HG03558 (cell line): ENCODE measurements at regions not wholly inside any gene's neighbourhood (a gene's known extent, or its start where the extent isn't known, plus 50 kb on each side); places are given as distances from the start of the nearest gene placed in this dataset.

Source experiments
- ATAC-seq: cut with Tn5 transposase; IDR thresholded peaks from one replicate; pipeline ENCODE4 v1.9.1; 2021; ENCODE audit warnings: moderate number of reproducible peaks; ENCODE audit not compliant: unreplicated experiment; ENCODE audit errors: extremely low read depth

DNA sequence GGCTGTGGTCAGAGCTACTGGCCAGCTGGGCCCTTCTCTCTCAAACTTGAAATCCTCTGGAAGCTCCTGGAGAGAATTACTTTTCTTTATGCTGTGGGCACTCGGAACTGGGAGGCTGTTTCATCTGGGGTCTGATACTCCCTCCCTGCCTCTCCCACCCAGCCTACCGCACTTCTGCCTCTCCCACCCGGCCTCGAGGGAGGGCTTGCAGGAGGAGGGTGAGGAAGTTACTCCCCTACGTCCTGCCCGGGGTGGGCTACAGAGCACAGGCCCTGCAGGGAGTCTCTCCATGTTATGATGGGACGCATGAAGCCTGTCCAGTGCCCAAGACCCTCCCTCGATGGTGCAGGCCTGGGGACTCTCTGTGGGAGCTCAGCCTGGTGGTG is 584.6 kb upstream of the MKI67 start:
- ATAC-seq, result no peak

DNA sequence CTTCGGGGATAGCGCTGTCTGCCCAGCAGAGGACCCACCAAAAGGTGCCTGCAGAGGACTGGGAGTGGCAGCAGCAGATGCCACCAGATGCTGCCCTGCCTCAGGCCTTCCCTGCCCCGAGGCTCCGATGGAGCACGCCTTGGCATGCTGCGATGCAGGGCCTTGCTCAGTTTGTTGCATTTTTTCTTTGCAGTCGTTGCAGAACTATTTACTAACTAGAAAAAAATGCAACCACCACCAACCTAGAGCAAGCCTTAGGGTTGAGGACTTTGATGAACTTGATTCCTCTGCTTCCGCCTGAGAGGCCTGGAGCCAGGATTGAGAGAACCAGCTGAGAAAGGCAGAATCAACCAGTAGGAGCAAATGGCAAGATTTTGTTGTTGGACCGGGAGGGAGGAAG is 585.6 kb upstream of the MKI67 start:
- no peak for ATAC-seq

DNA sequence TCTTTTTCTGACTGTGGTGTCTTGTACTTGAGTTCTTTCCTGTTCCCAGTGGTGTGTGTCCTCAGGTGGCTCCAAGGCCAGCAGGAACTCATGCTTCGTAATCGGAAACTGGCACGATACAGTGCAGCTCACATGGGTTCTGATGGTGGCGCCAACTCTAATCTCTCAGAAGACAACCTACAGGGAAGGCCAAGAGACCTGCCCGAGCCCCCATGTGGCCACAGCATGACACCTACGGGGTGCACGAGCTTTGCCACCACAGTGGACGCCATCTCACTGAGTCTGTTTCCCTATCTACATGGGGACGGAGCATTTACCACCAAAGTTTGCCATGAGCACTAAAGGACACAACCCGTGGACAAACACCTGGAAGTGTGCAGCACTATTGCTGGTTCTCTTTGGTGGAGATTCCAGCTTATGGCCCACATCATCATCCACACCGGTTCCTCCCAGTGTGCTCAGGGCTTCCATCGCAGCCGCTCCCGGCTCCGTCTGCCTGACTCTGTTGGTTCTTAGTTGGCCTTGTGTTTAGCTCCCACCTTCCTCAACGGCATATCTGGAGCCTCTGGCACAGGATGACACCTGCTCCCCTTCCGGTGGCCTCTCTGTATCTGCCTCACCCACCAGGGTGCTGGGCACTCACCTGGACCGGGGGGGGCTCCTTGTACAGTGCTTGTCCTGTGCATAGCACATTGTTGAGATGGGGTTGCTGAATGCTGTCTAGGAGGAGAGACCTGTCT is 586.6 kb upstream of the MKI67 start:
- ATAC-seq, result no peak

DNA sequence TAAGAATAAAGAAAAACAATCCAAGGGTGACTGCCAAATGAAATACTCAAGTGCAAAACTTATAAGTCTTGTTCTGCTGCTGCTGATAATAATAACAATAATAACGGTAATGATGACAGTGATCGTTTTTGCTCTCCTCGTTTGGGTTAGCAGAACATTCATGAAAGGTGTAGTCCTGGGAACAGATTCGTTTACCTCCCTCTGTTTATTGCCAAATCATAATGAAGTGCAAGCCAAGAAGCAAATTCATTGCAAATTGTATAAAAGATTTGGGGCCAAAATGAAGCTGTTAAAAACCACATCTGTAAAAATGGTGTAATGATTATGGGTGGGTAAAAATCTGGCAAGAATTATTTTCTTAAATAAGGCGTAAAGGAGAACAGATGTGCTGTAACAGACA is 587.2 kb upstream of the MKI67 start:
- ATAC-seq, result no peak

DNA sequence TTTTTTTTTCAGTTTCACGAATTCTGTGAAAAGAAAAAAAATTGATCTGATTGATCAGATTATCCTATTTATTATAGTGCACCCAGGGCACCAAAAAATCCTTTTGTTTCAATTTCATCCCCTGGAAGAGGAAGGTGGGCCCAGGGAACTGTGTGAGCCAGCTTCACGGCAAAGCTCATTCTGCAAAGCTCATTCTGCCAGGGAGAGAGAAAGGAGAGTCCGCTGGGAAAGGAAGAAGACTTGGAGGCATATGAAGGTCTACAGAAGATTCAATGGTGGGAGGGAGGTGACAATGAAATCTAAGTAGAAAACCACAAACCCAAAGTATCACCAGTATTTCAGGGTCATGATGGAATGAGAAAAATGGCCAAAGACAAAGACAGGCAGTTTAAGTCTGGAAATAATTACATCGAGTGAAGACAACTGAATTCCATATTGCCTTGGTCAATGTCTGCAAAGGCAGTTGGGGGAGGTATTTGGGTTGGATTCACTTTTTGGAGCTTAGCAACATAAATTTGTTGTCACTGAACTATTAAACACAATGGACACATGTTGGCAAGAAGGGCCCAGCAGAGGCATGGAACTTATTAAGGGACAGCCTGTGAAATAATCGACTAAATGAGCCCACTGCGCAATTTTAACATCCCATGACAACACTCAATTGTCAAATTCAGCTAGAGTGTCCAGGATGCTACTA is 587.8 kb upstream of the MKI67 start:
- ATAC-seq, result no peak

DNA sequence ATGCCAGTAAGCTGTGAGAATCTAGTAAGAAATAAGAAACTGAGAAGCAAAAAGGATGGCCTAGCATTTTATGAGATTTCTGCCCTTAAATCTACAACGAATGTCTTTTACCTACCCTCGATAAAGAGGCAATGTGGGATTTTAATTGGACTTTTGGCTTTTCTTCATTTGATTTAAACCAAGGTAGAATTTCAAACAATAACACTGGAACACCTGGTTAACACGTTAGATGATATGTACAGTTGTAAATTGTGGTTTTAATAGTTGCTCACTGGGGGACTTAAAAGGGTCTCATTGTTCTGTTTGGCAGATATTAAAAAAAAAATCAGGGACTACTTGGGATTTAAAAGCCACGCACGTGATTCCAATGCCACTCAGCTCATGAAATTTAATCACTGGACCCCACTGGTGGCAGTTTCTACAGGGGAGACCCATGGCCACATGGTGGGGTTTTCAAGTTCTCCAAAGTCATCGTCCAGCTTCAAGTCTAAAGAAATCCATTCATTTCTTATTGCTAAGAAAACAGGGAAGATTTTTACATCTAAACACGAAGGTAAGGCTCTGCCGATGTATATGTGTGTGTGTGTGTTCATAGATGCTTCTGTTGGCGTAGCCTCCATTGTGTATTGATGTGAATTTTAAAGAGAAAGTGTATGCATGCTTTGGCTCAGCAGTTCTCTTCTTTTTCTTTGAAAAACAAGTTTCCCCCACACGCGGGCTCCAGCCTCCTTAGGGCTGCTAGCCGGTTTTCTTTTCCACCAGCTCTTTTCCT is 588.6 kb upstream of the MKI67 start:
- no peak for ATAC-seq

DNA sequence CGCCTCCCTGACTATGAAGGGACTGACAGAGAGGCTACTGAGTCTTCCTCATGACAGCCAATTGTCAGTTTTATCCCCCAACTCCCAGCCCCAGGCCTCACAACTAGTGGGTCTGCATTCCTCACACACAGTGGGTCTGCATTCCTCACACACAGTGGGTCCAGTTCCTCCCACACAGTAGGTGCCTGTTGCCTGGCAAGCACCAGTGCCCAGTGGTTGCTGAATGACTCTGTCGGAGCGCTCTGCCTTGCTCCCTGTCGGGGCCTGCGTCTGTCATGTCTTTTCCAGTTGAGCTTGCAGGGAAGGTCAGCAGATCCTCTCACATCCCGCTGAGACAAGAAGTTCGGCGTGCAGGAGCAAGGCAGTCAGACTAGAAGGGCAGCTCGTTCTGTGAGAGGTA is 590.0 kb upstream of the MKI67 start:
- ATAC-seq, result no peak

DNA sequence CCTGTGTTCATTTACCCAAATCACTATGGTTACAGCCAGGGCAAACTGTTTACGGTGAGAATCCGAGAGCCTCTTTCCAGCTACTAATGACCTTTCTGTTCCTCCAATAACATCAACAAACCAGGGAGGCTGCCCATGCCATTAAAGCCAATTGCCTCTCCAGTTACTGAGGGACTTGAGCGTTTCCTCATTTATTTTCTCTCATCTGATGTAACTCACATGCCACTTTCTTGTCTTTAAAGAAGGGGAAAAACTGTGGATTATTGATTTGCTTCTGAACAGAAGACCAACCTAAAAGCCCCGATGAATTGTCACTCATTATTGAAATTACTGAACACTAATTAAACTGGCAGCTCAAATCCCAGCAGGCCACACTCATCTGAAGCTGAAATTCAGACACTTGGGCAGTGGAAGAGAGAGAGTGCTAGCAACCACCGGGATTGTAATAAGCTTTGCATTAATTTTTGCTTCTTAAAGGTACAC is 595.8 kb upstream of the MKI67 start:
- no peak for ATAC-seq

DNA sequence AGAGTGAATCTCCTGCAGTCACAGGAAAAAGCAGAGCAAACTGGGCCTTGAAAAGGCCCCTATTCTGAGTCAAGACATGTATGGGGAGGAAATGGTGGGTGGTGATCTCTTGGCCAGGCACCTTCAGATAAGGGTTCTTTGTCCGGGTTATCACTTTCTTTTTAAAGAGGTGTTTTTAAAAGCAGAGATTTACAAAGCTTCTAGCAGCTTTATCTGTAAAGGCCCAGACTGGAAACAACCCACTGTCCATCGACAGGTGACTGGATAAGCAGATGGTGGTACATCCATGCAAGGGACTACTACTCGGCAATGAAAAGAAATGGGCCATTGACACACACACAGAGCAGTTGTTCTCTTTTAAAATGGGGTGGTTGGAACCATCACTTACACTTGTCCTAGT is 596.7 kb upstream of the MKI67 start:
- ATAC-seq, result no peak

DNA sequence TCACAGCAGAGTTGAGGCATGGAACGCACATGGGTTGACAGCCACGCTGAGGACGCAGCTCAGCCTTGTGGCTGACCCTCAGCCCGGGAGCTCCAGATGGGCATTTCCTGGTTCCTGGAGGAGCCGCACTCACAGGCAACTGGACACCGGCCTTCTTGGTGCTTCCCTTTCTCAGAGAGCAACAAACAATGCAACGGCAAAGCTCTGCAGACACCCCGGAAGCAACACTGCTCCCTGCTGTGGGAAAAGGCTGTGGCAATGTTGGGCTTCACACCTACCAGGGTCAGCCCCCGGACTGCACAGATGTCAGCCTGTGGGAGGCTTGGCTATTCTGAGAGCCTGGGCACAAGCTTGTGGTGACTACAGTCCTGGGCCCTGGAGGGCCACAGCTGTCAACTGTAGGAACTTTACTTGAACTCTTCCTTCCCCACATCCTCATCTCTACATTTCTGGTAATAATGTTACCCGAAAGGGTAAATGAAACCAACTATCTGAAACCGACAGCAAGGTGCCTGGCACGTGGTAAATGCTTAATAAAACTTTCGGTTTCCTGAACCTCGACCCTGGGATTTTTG is 597.5 kb upstream of the MKI67 start:
- no peak for ATAC-seq

DNA sequence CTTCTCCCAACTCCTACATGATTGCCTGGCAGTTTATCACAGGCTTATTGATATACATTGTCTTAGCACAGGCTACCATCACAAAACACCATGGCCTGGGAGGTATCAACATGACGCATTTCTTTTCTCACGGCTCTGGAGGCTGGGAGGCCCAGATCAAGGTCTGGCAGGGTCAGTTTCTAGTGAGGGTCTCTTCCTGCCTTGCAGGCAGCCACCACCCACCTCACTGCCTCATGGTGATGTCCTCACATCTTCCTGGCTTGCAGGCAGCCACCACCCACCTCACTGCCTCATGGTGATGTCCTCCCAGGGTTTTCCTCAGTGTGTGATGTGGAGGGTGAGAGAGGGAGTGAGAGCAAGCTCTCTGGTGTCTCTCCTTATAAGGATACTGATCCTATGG is 599.3 kb upstream of the MKI67 start:
- ATAC-seq, result no peak

DNA sequence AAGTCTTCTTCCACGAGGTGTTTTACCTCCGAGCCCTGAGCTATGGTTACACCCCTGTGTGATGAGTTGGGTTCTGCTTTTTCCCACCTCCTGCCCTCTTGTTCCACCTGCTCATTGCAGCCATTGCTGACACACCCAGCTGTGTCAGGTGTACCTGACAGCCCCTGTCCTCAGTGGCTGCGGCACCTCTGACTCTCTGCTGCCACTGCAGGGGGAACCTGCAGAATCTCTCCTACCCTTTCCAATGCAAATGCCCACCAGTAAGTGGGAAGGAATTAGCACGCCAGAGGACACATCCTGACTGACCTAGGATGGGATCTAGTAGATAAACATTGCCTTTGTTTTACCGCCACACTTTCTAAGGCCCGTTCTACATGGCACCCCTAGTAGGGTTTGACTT is 600.9 kb upstream of the MKI67 start:
- no peak for ATAC-seq

DNA sequence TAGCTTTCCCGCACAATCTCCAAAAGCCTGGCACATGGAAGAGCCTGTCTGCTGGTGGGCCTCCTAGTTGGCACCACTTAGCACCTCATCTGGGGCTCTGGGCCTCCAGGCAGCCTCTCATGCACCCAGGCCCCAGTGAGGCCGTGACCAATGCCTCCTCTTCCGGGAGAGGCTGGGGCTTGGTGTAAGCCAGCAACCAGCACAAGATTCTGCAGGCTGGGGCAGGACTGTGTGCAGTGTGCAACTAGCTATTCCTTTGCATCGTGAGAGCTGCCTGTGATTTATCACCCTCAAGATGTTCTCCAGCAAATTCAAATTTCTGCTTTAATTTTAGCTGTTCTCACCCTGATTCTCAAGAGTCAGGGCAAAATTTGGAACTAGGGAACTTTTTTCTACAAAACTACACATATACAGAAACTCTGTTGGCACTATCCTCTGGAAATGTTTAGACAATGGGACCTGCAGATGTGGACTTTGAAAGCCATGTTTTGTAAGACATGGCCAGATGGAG is 603.7 kb upstream of the MKI67 start:
- no peak for ATAC-seq

DNA sequence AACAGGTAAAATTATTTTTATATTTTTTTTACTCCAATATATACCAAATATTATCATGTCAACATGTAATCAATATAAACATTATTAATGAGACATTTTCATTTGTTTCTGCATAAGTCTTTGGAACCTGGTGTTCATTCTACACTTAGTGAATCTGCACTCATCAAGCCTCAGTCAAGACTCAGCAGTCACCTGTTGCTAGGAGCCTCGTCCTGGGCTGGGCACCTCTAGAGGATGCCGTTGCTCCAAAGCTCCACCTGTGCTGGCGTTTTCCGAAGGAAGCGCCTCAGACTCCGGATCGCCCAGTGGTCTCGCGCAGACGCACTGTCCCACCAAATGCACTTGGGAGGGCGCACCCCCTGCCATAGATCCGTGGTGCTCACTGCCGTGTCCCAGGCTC is 604.7 kb upstream of the MKI67 start:
- no peak for ATAC-seq

DNA sequence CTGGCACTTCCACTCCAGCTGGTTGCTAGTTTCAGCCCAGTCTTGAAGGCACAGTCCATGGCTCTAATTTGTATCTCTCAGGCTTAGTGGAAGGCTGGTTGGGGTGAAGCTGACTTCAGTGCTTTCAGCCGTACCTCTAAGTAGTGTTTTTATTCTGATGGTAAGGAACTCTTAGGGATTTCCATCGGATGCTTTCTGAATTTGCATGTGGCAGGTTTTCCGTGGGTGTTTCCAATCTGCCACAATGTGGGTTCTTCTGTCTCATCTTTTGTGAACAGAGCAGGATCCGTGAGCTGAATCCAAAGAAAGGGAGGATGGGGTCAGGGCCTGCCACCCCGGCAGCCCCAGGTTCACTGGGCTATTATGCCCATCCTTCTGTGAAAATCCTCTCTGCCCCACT is 607.9 kb upstream of the MKI67 start:
- ATAC-seq, result no peak

DNA sequence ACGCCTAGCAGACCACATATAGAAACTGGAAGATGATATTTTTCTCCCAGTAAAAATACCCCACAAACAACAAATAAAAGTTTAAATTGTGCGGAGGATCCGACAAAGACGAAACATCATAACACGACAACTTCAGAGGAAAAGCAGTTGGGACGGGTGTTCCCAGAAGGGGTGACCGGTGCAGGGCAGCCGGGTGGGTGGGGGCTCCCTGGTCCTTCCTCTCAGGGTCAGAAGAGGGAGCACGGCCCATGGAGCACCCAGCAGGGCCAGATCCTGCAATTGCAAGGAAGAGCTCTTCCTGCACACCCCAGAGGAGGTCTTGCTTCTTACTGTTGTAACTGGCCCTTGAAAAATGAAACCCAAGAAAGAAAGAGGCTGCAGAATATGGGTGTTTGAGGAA is 608.5 kb upstream of the MKI67 start:
- ATAC-seq, result no peak

DNA sequence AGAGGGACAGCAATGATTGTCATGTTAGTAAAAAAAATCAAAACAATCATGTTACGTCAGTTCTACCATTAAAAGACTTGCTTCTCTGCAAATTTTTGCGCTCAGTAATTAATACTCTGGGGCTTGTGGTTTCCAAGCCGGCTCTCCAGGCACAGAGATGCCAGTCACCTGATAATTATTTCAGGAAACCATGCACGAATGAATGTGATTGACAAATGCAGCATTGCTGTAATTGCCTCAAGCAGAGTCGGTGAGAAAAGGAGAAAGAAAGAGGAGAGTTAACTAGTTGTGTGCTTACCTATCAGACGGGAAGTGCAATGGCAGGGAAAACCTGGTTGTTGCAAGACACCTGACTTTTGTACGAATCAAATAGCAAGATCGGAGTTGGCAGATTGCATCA is 609.8 kb upstream of the MKI67 start:
- ATAC-seq, result no peak

DNA sequence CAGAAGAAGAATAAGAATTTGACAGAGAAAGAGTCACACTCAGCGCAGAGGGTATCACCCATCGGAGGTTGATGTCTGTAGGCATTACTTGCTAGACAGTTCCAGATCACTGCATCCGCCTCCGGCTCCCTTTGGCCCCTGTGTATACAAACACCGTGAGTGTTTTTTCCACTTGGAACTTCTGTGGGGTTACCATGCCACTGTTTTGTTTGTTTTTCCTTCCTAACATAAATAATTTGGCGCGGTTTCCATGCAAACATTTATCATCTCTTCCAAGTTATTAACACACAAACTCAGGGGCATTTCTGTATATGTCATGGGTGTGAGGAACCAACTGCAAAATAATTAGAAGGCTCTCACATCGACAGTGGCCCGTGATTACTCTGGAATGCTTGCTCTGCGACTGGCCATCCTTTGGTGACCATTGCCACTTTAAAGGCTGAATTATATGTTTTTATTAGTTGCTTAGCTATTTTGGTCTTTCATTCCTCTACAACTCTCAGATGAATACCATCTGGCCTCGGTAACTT is 612.2 kb upstream of the MKI67 start:
- ATAC-seq, result no peak

DNA sequence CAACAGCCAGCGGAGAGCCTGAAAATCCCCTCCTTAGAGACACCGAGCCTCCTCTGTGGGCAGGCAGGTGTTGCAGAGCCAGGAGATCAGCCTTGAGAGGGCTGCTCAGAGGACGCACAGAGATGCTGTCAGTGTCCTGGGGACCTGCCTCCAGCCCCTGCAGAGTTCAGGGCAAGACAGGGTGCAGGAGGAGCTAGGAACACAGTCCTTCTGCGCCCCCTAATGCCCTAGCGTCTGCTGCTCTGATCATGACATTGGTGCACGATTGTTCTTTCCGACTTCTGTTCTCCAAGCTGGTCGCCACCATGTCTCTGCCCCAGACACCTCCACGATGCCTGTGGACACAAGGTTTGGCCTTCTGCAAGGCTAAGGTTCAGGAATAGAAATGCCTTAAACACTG is 613.7 kb upstream of the MKI67 start:
- ATAC-seq, result no peak

DNA sequence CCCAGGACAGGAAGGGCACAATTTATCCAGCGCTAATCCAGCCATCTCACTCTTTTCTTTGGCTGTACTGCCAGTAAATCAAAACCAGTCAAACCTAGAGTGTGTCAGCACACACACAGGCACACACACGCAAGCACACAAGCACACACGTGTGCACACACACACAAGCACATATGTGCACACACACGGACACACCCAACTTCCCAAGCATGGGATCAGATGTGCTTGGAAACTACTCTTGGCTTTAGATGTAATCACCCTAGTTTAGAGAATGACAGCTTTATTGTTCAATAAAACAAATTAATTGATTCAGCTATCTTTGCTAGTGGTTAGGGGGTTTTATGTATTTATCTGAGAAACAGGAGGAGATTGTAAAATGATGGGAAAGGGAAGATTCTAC is 615.0 kb upstream of the MKI67 start:
- no peak for ATAC-seq

DNA sequence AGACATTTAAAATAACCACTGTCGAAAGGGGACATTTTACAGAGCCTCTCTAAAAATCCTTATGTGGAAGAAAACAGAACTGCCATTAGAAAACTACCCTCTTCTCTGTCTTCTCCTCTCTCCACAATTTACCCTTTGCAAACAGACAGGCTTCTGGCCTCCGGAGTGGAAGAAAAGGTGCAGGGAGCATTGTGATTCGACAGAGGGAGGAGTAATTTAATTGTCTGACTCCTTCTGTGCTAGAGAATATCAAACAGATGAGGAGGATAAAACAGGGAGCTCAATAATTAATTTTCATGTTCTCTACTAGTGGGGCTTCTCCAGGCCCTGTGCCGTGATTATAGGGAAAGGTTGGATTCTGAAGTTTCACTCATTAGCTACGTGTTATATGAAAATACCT is 615.5 kb upstream of the MKI67 start:
- no peak for ATAC-seq
